DND-41 (cell line): ENCODE measurements at regions not wholly inside any gene's neighbourhood (a gene's known extent, or its start where the extent isn't known, plus 50 kb on each side); places are given as distances from the start of the nearest gene placed in this dataset.

Experiments used
- ATAC-seq: fragments of 200-7000 bp; cut with Tn5 transposase; 3 replicates; pipeline ENCODE4 v1.9.1; 2021; ENCODE audit warnings: low read depth; ENCODE audit not compliant: insufficient read depth
- DNase-seq: peaks from one replicate; pipeline ENCODE4 v3.0.0-alpha.2; 2020
- H2AFZ ChIP-seq: 2 replicates; pipeline ENCODE4 v1.6.0; 2012; ENCODE audit warnings: low read depth, low read length
- H3K27ac ChIP-seq: 2 replicates; pipeline ENCODE4 v1.5.1; 2012; ENCODE audit warnings: low read length, inconsistent platforms
- H3K27me3 ChIP-seq: fragments of 200-600 bp; sonication (generic); 2 replicates; pipeline ENCODE4 v1.6.0; 2012; ENCODE audit warnings: low read length, mild to moderate bottlenecking, inconsistent platforms; ENCODE audit not compliant: insufficient read depth, poor library complexity
- H3K36me3 ChIP-seq: 2 replicates; pipeline ENCODE4 v1.5.1; 2012; ENCODE audit warnings: low read length, inconsistent platforms; ENCODE audit not compliant: insufficient read depth
- H3K4me1 ChIP-seq: 2 replicates; pipeline ENCODE4 v1.5.1; 2012; ENCODE audit warnings: mild to moderate bottlenecking, low read length; ENCODE audit not compliant: insufficient read depth
- H3K4me2 ChIP-seq: 2 replicates; pipeline ENCODE4 v1.6.0; 2012; ENCODE audit warnings: mild to moderate bottlenecking, moderate library complexity, low read length, inconsistent platforms; ENCODE audit not compliant: insufficient read depth
- H3K4me3 ChIP-seq, 2 experiments: fragments of 200-600 bp in 1 of 2; shearing (Covaris generic) in 1 of 2; 2 replicates each; pipeline ENCODE4 v1.5.1; 2012 to 2016; ENCODE audit warnings: inconsistent platforms in 2 of 2, low read length in 2 of 2, mild to moderate bottlenecking in 2 of 2, low read depth in 1 of 2, moderate library complexity in 1 of 2
- H3K79me2 ChIP-seq: 2 replicates; pipeline ENCODE4 v1.6.0; 2012; ENCODE audit warnings: low read length, inconsistent platforms; ENCODE audit not compliant: insufficient read depth
- H3K9ac ChIP-seq: 2 replicates; pipeline ENCODE4 v1.6.0; 2012; ENCODE audit warnings: low read depth, mild to moderate bottlenecking, inconsistent platforms, low read length, moderate library complexity
- H3K9me3 ChIP-seq: 2 replicates; pipeline ENCODE4 v1.5.1; 2012; ENCODE audit warnings: low read length, moderate library complexity, mild to moderate bottlenecking, inconsistent platforms; ENCODE audit not compliant: insufficient read depth, severe bottlenecking
- H4K20me1 ChIP-seq: 2 replicates; pipeline ENCODE4 v1.6.0; 2012; ENCODE audit warnings: low read length; ENCODE audit not compliant: insufficient read depth
- CTCF ChIP-seq: IDR thresholded peaks from 2 replicates; pipeline ENCODE4 v1.5.1; 2012; ENCODE audit warnings: borderline replicate concordance, low read length, moderate library complexity, mild to moderate bottlenecking; ENCODE audit not compliant: poor library complexity, severe bottlenecking; ENCODE audit errors: extremely low read depth
- EZH2 ChIP-seq: IDR thresholded peaks from 3 replicates; pipeline ENCODE4 v1.6.1; 2012; ENCODE audit warnings: borderline replicate concordance, low read depth, mild to moderate bottlenecking, moderate library complexity, low read length, inconsistent platforms; ENCODE audit not compliant: severe bottlenecking

DNA sequence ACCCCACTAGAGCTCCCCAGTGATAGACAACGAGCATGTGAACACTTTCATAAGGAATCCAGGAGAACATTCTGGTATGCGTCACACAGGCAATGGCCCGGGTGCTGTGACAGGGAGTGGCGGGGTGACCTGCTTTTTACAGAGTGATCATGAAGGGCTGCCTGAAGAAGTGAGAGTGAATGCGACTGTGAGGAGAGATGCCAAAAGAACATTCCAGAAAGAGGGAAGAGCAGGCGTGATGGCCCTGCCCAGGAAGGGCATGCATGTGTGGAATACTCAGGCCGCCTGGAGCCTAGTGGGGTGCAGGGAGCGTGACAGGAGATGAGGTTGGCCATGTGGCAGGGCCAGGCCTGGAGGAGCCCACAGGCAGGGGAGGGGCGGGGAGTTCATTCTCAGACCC, 53.8 kb downstream of the FZD10 start:
- Histone ChIP-seq H3K4me2 (no peak overlapping the region), H3K4me3 (no peak overlapping the region), H3K9me3 (no peaks in the 10 kb centered on the region), H3K27me3 (peaks cover 2% of the 10 kb centered on the region), H3K9ac (no peak overlapping the region), H3K4me1 (peaks cover 48% of the 10 kb centered on the region), H2AFZ (no peak overlapping the region), H3K36me3 (no peaks in the 10 kb centered on the region), H4K20me1 (no peaks in the 10 kb centered on the region), H3K79me2 (no peaks in the 10 kb centered on the region), H3K27ac (no peak overlapping the region)
- DNase-seq (no peak), ATAC-seq (no peak)
- no peak for TF ChIP-seq EZH2
- no peak for TF ChIP-seq CTCF

GRCh38 chr12:130218682-130219081, 56.4 kb downstream of the FZD10 start:
- no peaks in the 10 kb centered on the region for H3K9me3 ChIP-seq
- H2AFZ ChIP-seq = no peak overlapping the region
- no peak overlapping the region for H3K27ac ChIP-seq
- no peak overlapping the region for H3K4me2 ChIP-seq
- no peaks in the 10 kb centered on the region for H4K20me1 ChIP-seq
- H3K9ac ChIP-seq = no peak overlapping the region
- DNase-seq (no peak), ATAC-seq (no peak)
- peaks cover 25% of the 10 kb centered on the region for H3K4me1 ChIP-seq
- H3K36me3 ChIP-seq = no peaks in the 10 kb centered on the region
- TF ChIP-seq CTCF (no peak), EZH2 (no peak)
- H3K79me2 ChIP-seq = no peaks in the 10 kb centered on the region
- H3K4me3 ChIP-seq = no peak overlapping the region
- peaks cover 2% of the 10 kb centered on the region for H3K27me3 ChIP-seq

DNA sequence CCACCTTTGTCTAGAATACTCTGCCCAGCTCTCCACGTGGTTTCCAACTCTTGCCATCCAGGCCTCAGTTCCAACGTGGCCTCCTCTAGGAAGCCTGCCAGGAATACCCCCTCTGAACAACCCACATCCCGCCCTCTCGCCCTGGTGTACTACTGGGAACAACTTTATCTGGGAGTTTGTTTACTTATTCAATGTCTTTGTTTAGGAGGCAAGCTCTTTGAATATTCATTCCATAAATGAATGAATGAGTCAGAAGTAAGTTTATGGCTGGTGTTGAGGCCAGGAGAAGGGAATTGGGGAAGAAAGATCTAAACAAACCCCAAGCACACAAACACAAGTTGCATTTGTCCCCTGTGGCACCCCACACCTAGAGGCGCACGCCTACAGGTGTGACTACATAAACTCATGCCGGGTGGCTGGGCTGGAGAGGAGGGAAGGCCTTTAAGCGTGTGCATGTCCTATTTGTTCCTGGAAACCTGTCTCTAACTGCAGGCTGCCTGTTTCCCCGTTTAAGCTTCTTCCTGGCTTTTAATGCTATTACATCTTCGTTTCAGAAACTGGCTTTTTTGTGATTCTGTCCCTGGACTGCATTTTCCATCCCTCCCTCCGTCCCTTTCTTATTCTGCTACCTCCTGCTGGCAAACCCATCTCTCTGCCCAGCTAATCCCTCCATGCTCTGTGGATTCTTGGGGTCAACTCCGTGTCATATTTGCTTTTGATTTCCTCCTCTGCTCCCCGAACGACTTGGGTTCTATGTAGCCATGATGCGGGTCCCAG, 57.9 kb downstream of the FZD10 start:
- Histone ChIP-seq H2AFZ (no peak overlapping the region), H3K36me3 (no peaks in the 10 kb centered on the region), H3K27me3 (peaks cover 2% of the 10 kb centered on the region), H3K79me2 (no peaks in the 10 kb centered on the region), H3K27ac (no peak overlapping the region), H4K20me1 (no peaks in the 10 kb centered on the region), H3K4me2 (no peak overlapping the region), H3K4me3 (no peak overlapping the region), H3K4me1 (peaks cover 10% of the 10 kb centered on the region), H3K9ac (no peak overlapping the region), H3K9me3 (no peaks in the 10 kb centered on the region)
- ATAC-seq (no peak), DNase-seq (no peak)
- no peak for TF ChIP-seq EZH2
- no peak for TF ChIP-seq CTCF

DNA sequence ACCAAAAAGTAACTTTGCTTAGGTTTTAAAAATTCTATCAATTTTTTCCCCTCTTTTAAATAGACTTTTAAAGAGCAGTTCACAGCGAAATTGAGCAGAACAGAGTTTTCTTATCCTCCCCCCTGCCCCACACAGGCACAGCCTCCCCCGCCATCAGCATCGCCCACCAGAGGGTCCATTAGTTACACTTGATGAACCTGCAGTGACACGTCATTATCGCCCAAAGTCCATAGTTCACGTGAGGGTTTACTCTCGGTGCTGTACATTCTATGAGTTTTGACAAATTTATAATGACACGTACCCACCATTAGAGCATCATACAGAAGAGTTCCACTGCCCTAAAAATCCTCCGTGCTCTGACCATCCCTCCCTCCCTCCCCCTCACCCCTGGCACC, 58.4 kb downstream of the FZD10 start:
- H3K4me2 ChIP-seq = no peak overlapping the region
- DNase-seq = no peak
- no peak overlapping the region for H3K9ac ChIP-seq
- no peak overlapping the region for H2AFZ ChIP-seq
- H3K27ac ChIP-seq = no peak overlapping the region
- H3K36me3 ChIP-seq = no peaks in the 10 kb centered on the region
- ATAC-seq = no peak
- peaks cover 2% of the 10 kb centered on the region for H3K27me3 ChIP-seq
- H3K4me3 ChIP-seq = no peak overlapping the region
- TF ChIP-seq CTCF (no peak), EZH2 (no peak)
- no peaks in the 10 kb centered on the region for H3K79me2 ChIP-seq
- peaks cover 5% of the 10 kb centered on the region for H3K4me1 ChIP-seq
- no peaks in the 10 kb centered on the region for H3K9me3 ChIP-seq
- no peaks in the 10 kb centered on the region for H4K20me1 ChIP-seq
